ENCODE measurements at regions not wholly inside any gene's neighbourhood (a gene's known extent, or its start where the extent isn't known, plus 50 kb on each side); places are given as distances from the start of the nearest gene placed in this dataset.

- DNase-seq (no peak), ATAC-seq (no peak)
- ChIA-PET POLR2A (no interaction called here), CTCF (no interaction called here)
- Mint-ChIP-seq H3K27me3 (peaks cover 1% of the 10 kb centered on the region), H3K27ac (no peak overlapping the region), H3K4me1 (ENCODE audit: low read depth) (peaks cover 14% of the 10 kb centered on the region), H3K36me3 (ENCODE audit: low read depth) (no peaks in the 10 kb centered on the region), H3K4me3 (no peak overlapping the region), H3K9me3 (peaks cover 5% of the 10 kb centered on the region)
- no peak for TF ChIP-seq CTCF (IDR thresholded peaks at IDR 0.05)
- intact Hi-C loops (cut with micrococcal nuclease) = no loop called here
These were observed 413.3 kb downstream of the MID1IP1 start for GRCh38 chrX:39214387-39215126.

- CTCF ChIA-PET = no interaction called here
- POLR2A ChIA-PET = no interaction called here
- Mint-ChIP-seq H3K36me3 (ENCODE audit: low read depth) (no peaks in the 10 kb centered on the region), H3K27ac (no peak overlapping the region), H3K4me1 (ENCODE audit: low read depth) (peaks cover 3% of the 10 kb centered on the region), H3K27me3 (peaks cover 1% of the 10 kb centered on the region), H3K9me3 (no peaks in the 10 kb centered on the region), H3K4me3 (no peak overlapping the region)
- no peak for ATAC-seq
- DNase-seq = no peak
- intact Hi-C loops (cut with micrococcal nuclease) = no loop called here
- TF ChIP-seq CTCF (IDR thresholded peaks at IDR 0.05) = no peak
These were observed 419.7 kb downstream of the MID1IP1 start for GRCh38 chrX:39220952-39221351.

- no peak for TF ChIP-seq CTCF (IDR thresholded peaks at IDR 0.05)
- Mint-ChIP-seq H3K9me3 (no peaks in the 10 kb centered on the region), H3K4me3 (no peak overlapping the region), H3K27me3 (peaks cover 1% of the 10 kb centered on the region), H3K36me3 (ENCODE audit: low read depth) (no peaks in the 10 kb centered on the region), H3K4me1 (ENCODE audit: low read depth) (peaks cover 3% of the 10 kb centered on the region), H3K27ac (no peak overlapping the region)
- POLR2A ChIA-PET = no interaction called here
- intact Hi-C loops (cut with micrococcal nuclease) = no loop called here
- CTCF ChIA-PET = interaction anchor here (1.0 kb wide), 1 partner anchor 16 kb away, joined by 3 read pairs; no protein-coding TSS in a partner anchor
- DNase-seq = no peak
- no peak for ATAC-seq
These were observed 421.3 kb downstream of the MID1IP1 start for GRCh38 chrX:39222346-39223113.

GRCh38 chrX:39226251-39226650 is 425.0 kb downstream of the MID1IP1 start:
- DNase-seq (no peak), ATAC-seq (no peak)
- no peak overlapping the region for H3K27ac Mint-ChIP-seq
- intact Hi-C loops (cut with micrococcal nuclease) = no loop called here
- peaks cover 1% of the 10 kb centered on the region for H3K27me3 Mint-ChIP-seq
- CTCF ChIA-PET = interaction anchor here (0.9 to 1.0 kb wide), 2 partner anchors 42 to 524 kb away, joined by 3 read pairs; no protein-coding TSS in a partner anchor
- no peak overlapping the region for H3K4me3 Mint-ChIP-seq
- no peak for TF ChIP-seq CTCF (IDR thresholded peaks at IDR 0.05)
- no peaks in the 10 kb centered on the region for H3K36me3 Mint-ChIP-seq (ENCODE audit: low read depth)
- POLR2A ChIA-PET = no interaction called here
- H3K9me3 Mint-ChIP-seq = no peaks in the 10 kb centered on the region
- H3K4me1 Mint-ChIP-seq (ENCODE audit: low read depth) = peaks cover 3% of the 10 kb centered on the region

- no peak for TF ChIP-seq CTCF (IDR thresholded peaks at IDR 0.05)
- Mint-ChIP-seq H3K36me3 (ENCODE audit: low read depth) (no peaks in the 10 kb centered on the region), H3K9me3 (no peaks in the 10 kb centered on the region), H3K4me3 (no peak overlapping the region), H3K27me3 (peaks cover 1% of the 10 kb centered on the region), H3K4me1 (ENCODE audit: low read depth) (peaks cover 3% of the 10 kb centered on the region), H3K27ac (no peak overlapping the region)
- ATAC-seq = no peak
- CTCF ChIA-PET = interaction anchor here (0.9 to 1.0 kb wide), 2 partner anchors 41 to 523 kb away, joined by 3 read pairs; no protein-coding TSS in a partner anchor
- POLR2A ChIA-PET = no interaction called here
- intact Hi-C loops (cut with micrococcal nuclease) = no loop called here
- DNase-seq = no peak
These were observed 426.1 kb downstream of the MID1IP1 start for GRCh38 chrX:39227371-39227770.
